T-helper 17 cell (primary cell): ENCODE measurements at regions not wholly inside any gene's neighbourhood (a gene's known extent, or its start where the extent isn't known, plus 50 kb on each side); places are given as distances from the start of the nearest gene placed in this dataset.

Experiments
- ATAC-seq: fragments of 150-1000 bp; cut with Tn5 transposase; 2 replicates; pipeline ENCODE4 v1.10.0; 2021; ENCODE audit warnings: mild to moderate bottlenecking, moderate library complexity
- DNase-seq, 3 donors: peaks; one replicate each; pipeline versions ENCODE4 v3.0.0 to v3.0.0-alpha.2; 2020 to 2021
- H3K9me3 ChIP-seq: one replicate; pipeline ENCODE4 v1.7.0; 2013; ENCODE audit warnings: low read length, mild to moderate bottlenecking; ENCODE audit not compliant: control insufficient read depth, poor library complexity, severe bottlenecking
- H3K27ac Mint-ChIP-seq: one replicate; pipeline ENCODE4 v1.8.0; 2022; ENCODE audit warnings: mild to moderate bottlenecking, moderate library complexity, mixed read lengths
- H3K27me3 Mint-ChIP-seq: one replicate; pipeline ENCODE4 v1.8.0; 2022; ENCODE audit warnings: mixed read lengths
- H3K36me3 Mint-ChIP-seq: one replicate; pipeline ENCODE4 v1.8.0; 2022; ENCODE audit warnings: low read depth, mixed read lengths
- H3K4me1 Mint-ChIP-seq: one replicate; pipeline ENCODE4 v1.8.0; 2022; ENCODE audit warnings: mild to moderate bottlenecking, mixed read lengths
- H3K4me3 Mint-ChIP-seq: one replicate; pipeline ENCODE4 v1.8.0; 2022; ENCODE audit warnings: mild to moderate bottlenecking, moderate library complexity, mixed read lengths

GRCh38 chr10:71156436-71156835, 55.9 kb upstream of the UNC5B start:
- H3K9me3 ChIP-seq = no peaks in the 10 kb centered on the region
- Mint-ChIP-seq H3K27me3 (no peaks in the 10 kb centered on the region), H3K36me3 (no peaks in the 10 kb centered on the region), H3K27ac (no peak overlapping the region), H3K4me1 (no peaks in the 10 kb centered on the region), H3K4me3 (no peak overlapping the region)
- ATAC-seq = no peak
- no peak for DNase-seq

GRCh38 chr10:71157435-71157834, 54.9 kb upstream of the UNC5B start:
- H3K27me3 Mint-ChIP-seq = no peaks in the 10 kb centered on the region
- ATAC-seq (no peak), DNase-seq (no peak)
- H3K27ac Mint-ChIP-seq = no peak overlapping the region
- H3K36me3 Mint-ChIP-seq = no peaks in the 10 kb centered on the region
- H3K4me1 Mint-ChIP-seq = no peaks in the 10 kb centered on the region
- no peak overlapping the region for H3K4me3 Mint-ChIP-seq
- no peaks in the 10 kb centered on the region for H3K9me3 ChIP-seq

GRCh38 chr10:71158251-71158650, 54.1 kb upstream of the UNC5B start:
- Mint-ChIP-seq H3K4me1 (no peaks in the 10 kb centered on the region), H3K27ac (no peak overlapping the region), H3K4me3 (no peak overlapping the region), H3K36me3 (no peaks in the 10 kb centered on the region), H3K27me3 (no peaks in the 10 kb centered on the region)
- no peak for ATAC-seq
- H3K9me3 ChIP-seq = no peaks in the 10 kb centered on the region
- DNase-seq = no peak

GRCh38 chr10:71158902-71159301, 53.5 kb upstream of the UNC5B start:
- Mint-ChIP-seq H3K36me3 (no peaks in the 10 kb centered on the region), H3K27ac (no peak overlapping the region), H3K4me3 (no peak overlapping the region), H3K27me3 (peaks cover 2% of the 10 kb centered on the region), H3K4me1 (no peaks in the 10 kb centered on the region)
- no peaks in the 10 kb centered on the region for H3K9me3 ChIP-seq
- ATAC-seq (no peak), DNase-seq (no peak)

DNA sequence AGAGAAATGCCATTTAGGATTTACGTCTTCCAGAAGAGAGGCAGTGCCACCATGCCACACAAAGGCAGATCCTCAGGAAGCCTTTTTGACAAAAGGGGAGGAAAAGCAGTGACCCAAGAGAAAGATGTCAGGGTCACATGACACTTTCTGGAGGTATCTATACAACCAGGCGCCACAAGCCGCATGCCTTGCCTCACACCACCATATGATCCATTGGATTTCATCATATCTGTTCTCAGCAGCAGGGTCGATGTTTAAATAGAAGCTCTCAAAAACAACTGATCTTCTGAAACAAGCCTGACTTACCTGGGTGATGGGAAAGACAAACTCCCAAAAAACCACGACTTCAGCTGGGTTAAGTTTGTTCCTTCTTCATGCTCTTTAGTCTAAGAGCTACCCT, 52.5 kb upstream of the UNC5B start:
- peaks cover 12% of the 10 kb centered on the region for H3K27me3 Mint-ChIP-seq
- no peak for ATAC-seq
- no peaks in the 10 kb centered on the region for H3K36me3 Mint-ChIP-seq
- no peaks in the 10 kb centered on the region for H3K4me1 Mint-ChIP-seq
- no peak overlapping the region for H3K4me3 Mint-ChIP-seq
- H3K27ac Mint-ChIP-seq = no peak overlapping the region
- no peaks in the 10 kb centered on the region for H3K9me3 ChIP-seq
- DNase-seq = no peak

- H3K4me3 Mint-ChIP-seq = no peak overlapping the region
- H3K27me3 Mint-ChIP-seq = peaks cover 13% of the 10 kb centered on the region
- H3K4me1 Mint-ChIP-seq = no peaks in the 10 kb centered on the region
- no peaks in the 10 kb centered on the region for H3K9me3 ChIP-seq
- DNase-seq (no peak), ATAC-seq (no peak)
- H3K27ac Mint-ChIP-seq = no peak overlapping the region
- H3K36me3 Mint-ChIP-seq = no peaks in the 10 kb centered on the region
Measured at GRCh38 chr10:71161425-71161824, 50.9 kb upstream of the UNC5B start.
